Neural progenitor cell (in vitro differentiated cells): ENCODE measurements at regions not wholly inside any gene's neighbourhood (a gene's known extent, or its start where the extent isn't known, plus 50 kb on each side); places are given as distances from the start of the nearest gene placed in this dataset.

Experiments
- DNase-seq: peaks from one replicate; pipeline ENCODE4 v3.0.0-alpha.2; 2016; ENCODE audit warnings: low spot score
- H2AFZ ChIP-seq: fragments of 200-600 bp; sonication (generic); replicated peaks from 2 replicates; pipeline ENCODE4 v1.6.1; 2016; ENCODE audit warnings: antibody characterized with exemption
- H3F3A ChIP-seq: fragments of 200-600 bp; sonication (generic); 2 replicates; pipeline ENCODE4 v1.6.1; 2016; ENCODE audit warnings: antibody characterized with exemption, low read depth
- H3K27ac ChIP-seq: fragments of 200-600 bp; sonication (generic); 2 replicates; pipeline ENCODE4 v1.5.1; 2016; ENCODE audit warnings: mild to moderate bottlenecking
- H3K27me3 ChIP-seq: fragments of 200-600 bp; sonication (generic); 2 replicates; pipeline ENCODE4 v1.6.1; 2016; ENCODE audit warnings: mild to moderate bottlenecking, moderate library complexity
- H3K36me3 ChIP-seq: fragments of 200-600 bp; sonication (generic); 2 replicates; pipeline ENCODE4 v1.5.1; 2016
- H3K4me1 ChIP-seq: fragments of 200-600 bp; sonication (generic); 2 replicates; pipeline ENCODE4 v1.6.1; 2016; ENCODE audit warnings: mixed run types
- H3K4me2 ChIP-seq: fragments of 200-600 bp; sonication (generic); 2 replicates; pipeline ENCODE4 v1.6.1; 2016
- H3K4me3 ChIP-seq: fragments of 200-600 bp; sonication (generic); 2 replicates; pipeline ENCODE4 v1.5.1; 2016
- H3K79me2 ChIP-seq: fragments of 200-600 bp; sonication (generic); 2 replicates; pipeline ENCODE4 v1.6.1; 2016; ENCODE audit warnings: low read depth
- H3K9ac ChIP-seq: fragments of 200-600 bp; sonication (generic); 2 replicates; pipeline ENCODE4 v1.6.1; 2016
- H3K9me3 ChIP-seq: fragments of 200-600 bp; sonication (generic); 2 replicates; pipeline ENCODE4 v1.5.1; 2016; ENCODE audit warnings: low read depth
- H4K20me1 ChIP-seq: fragments of 200-600 bp; sonication (generic); 2 replicates; pipeline ENCODE4 v1.6.1; 2016; ENCODE audit warnings: low read depth
- H3K27ac Mint-ChIP-seq: 3 replicates; pipeline ENCODE4 v1.8.0; 2021; ENCODE audit warnings: mixed read lengths
- H3K27me3 Mint-ChIP-seq: 2 replicates; pipeline ENCODE4 v1.8.0; 2022; ENCODE audit warnings: low read depth, mild to moderate bottlenecking, inconsistent platforms, moderate library complexity, mixed read lengths; ENCODE audit not compliant: insufficient read depth
- H3K36me3 Mint-ChIP-seq: 3 replicates; pipeline ENCODE4 v1.8.0; 2021; ENCODE audit warnings: mixed read lengths
- H3K4me1 Mint-ChIP-seq: 3 replicates; pipeline ENCODE4 v1.8.0; 2021; ENCODE audit warnings: mixed read lengths
- H3K4me3 Mint-ChIP-seq: 3 replicates; pipeline ENCODE4 v1.8.0; 2021; ENCODE audit warnings: mild to moderate bottlenecking, moderate library complexity, mixed read lengths
- H3K9me3 Mint-ChIP-seq: 3 replicates; pipeline ENCODE4 v1.8.0; 2020; ENCODE audit warnings: mixed read lengths
- EZH2 ChIP-seq: fragments of 200-600 bp; sonication (generic); IDR thresholded peaks from 2 replicates; pipeline ENCODE4 v1.6.1; 2017; ENCODE audit warnings: antibody characterized with exemption, mild to moderate bottlenecking, moderate library complexity
- EZH2phosphoT487 ChIP-seq: fragments of 200-600 bp; sonication (generic); IDR thresholded peaks from 2 replicates; pipeline ENCODE4 v1.6.1; 2017; ENCODE audit warnings: antibody characterized with exemption
- TF ChIP-seq, protein P1 (sequence below): fragments of 200-600 bp; sonication (generic); IDR thresholded peaks from 2 replicates; pipeline ENCODE4 v1.5.1; 2017; ENCODE audit warnings: antibody characterized with exemption, mild to moderate bottlenecking

DNA sequence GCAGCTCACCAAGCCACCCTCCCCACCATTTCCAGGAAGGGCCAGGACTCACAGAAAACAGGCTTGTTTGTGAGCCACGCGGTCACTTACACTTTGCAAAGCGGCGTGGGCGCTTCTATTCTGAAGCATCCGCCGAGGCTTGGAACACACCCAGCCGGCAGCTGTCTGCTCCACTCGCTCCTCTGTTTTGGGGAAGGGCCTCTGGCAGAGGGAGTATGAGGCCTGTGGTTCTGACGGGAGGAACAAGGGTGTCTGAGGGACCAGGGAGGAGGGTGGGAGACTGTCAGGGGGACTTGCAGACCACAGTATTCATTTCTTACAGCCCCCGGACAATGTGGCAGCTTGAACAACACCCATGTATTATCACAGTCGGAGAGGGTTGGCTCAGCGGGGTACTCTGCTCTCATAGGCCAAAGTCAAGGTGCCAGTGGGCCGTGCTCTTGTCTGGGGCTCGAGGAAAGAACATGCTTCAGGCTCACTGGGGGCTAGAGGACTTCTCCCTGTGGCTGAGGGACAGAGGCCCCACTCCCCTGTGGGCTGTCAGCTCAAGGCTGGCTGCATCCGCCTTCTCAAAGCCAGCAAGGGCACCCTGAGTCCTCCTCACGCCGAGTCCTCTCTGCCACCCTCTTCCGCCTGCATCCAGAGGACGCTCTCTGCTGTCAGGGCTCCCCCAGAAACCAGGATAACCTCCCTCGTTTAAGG, 60.4 kb upstream of the FAM20C start:
- Mint-ChIP-seq H3K27ac (no peak overlapping the region), H3K27me3 (peaks cover 4% of the 10 kb centered on the region), H3K4me3 (no peak overlapping the region), H3K36me3 (no peaks in the 10 kb centered on the region), H3K9me3 (no peaks in the 10 kb centered on the region), H3K4me1 (no peaks in the 10 kb centered on the region)
- Histone ChIP-seq H4K20me1 (no peaks in the 10 kb centered on the region), H3F3A (no peaks in the 10 kb centered on the region), H3K4me3 (no peak overlapping the region), H3K79me2 (no peaks in the 10 kb centered on the region), H3K9me3 (no peaks in the 10 kb centered on the region), H3K4me1 (no peaks in the 10 kb centered on the region), H3K27me3 (no peaks in the 10 kb centered on the region), H3K4me2 (no peak overlapping the region), H2AFZ (no peak overlapping the region), H3K9ac (no peak overlapping the region), H3K27ac (no peak overlapping the region), H3K36me3 (no peaks in the 10 kb centered on the region)
- TF ChIP-seq, protein P1, sequence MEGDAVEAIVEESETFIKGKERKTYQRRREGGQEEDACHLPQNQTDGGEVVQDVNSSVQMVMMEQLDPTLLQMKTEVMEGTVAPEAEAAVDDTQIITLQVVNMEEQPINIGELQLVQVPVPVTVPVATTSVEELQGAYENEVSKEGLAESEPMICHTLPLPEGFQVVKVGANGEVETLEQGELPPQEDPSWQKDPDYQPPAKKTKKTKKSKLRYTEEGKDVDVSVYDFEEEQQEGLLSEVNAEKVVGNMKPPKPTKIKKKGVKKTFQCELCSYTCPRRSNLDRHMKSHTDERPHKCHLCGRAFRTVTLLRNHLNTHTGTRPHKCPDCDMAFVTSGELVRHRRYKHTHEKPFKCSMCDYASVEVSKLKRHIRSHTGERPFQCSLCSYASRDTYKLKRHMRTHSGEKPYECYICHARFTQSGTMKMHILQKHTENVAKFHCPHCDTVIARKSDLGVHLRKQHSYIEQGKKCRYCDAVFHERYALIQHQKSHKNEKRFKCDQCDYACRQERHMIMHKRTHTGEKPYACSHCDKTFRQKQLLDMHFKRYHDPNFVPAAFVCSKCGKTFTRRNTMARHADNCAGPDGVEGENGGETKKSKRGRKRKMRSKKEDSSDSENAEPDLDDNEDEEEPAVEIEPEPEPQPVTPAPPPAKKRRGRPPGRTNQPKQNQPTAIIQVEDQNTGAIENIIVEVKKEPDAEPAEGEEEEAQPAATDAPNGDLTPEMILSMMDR, result no peak
- TF ChIP-seq EZH2phosphoT487 (no peak), EZH2 (no peak)
- DNase-seq, result no peak

DNA sequence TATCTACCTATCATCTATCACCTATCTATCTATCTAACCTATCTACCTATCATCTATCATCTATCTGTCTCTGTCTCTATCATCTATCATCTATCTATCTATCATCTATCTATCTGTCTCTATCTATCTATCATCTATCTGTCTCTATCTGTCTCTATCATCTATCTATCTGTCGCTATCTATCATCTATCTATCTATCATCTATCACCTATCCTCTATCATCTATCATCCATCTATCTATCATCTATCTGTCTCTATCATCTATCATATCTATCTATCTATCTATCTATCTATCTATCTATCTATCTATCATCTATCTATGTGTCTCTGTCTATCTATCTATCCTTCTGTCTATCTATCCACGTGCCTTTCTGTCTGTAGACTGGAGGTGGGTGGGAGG, 59.5 kb upstream of the FAM20C start:
- Mint-ChIP-seq H3K27ac (no peak overlapping the region), H3K4me3 (no peak overlapping the region), H3K4me1 (no peaks in the 10 kb centered on the region), H3K36me3 (no peaks in the 10 kb centered on the region), H3K27me3 (peaks cover 4% of the 10 kb centered on the region), H3K9me3 (no peaks in the 10 kb centered on the region)
- DNase-seq, result no peak
- no peak for TF ChIP-seq EZH2phosphoT487
- no peak for TF ChIP-seq EZH2
- TF ChIP-seq, protein P1, result no peak
- H3K79me2 ChIP-seq, result no peaks in the 10 kb centered on the region
- no peak overlapping the region for H3K27ac ChIP-seq
- H3K4me2 ChIP-seq, result no peak overlapping the region
- H3K36me3 ChIP-seq, result no peaks in the 10 kb centered on the region
- no peaks in the 10 kb centered on the region for H3K4me1 ChIP-seq
- H3K9ac ChIP-seq, result no peak overlapping the region
- H3K9me3 ChIP-seq, result no peaks in the 10 kb centered on the region
- no peaks in the 10 kb centered on the region for H3F3A ChIP-seq
- no peaks in the 10 kb centered on the region for H3K27me3 ChIP-seq
- H3K4me3 ChIP-seq, result no peak overlapping the region
- no peak overlapping the region for H2AFZ ChIP-seq
- no peaks in the 10 kb centered on the region for H4K20me1 ChIP-seq

DNA sequence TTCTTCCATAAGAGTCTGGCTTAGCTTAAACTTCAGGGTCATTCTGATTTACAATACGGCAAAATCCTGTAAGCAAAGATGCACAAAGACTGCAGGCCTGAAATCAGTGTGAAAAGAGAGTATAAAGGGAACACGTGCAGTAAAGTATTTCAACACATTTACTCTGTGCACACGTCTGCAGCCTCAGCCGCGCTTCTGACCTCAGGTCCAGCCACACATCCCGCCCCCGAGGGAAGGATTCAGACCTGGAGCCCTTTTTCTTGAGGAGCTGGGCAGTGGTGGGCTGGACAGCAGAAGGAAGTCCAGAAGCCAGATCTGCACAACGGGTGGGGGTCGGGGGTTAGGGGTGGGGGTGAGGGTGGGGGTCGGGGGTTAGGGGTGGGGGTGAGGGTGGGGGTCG, 58.9 kb upstream of the FAM20C start:
- no peaks in the 10 kb centered on the region for H3K9me3 ChIP-seq
- no peaks in the 10 kb centered on the region for H3F3A ChIP-seq
- H3K4me2 ChIP-seq, result no peak overlapping the region
- Mint-ChIP-seq H3K4me3 (no peak overlapping the region), H3K36me3 (no peaks in the 10 kb centered on the region), H3K4me1 (peaks cover 2% of the 10 kb centered on the region), H3K27me3 (peaks cover 4% of the 10 kb centered on the region), H3K27ac (no peak overlapping the region), H3K9me3 (no peaks in the 10 kb centered on the region)
- no peaks in the 10 kb centered on the region for H3K27me3 ChIP-seq
- no peak for TF ChIP-seq EZH2phosphoT487
- TF ChIP-seq, protein P1, result no peak
- no peak for TF ChIP-seq EZH2
- H3K9ac ChIP-seq, result no peak overlapping the region
- no peaks in the 10 kb centered on the region for H3K36me3 ChIP-seq
- H4K20me1 ChIP-seq, result no peaks in the 10 kb centered on the region
- no peak overlapping the region for H3K4me3 ChIP-seq
- no peaks in the 10 kb centered on the region for H3K4me1 ChIP-seq
- no peak for DNase-seq
- H3K79me2 ChIP-seq, result no peaks in the 10 kb centered on the region
- no peak overlapping the region for H3K27ac ChIP-seq
- no peak overlapping the region for H2AFZ ChIP-seq
